ENCODE measurements at regions not wholly inside any gene's neighbourhood (a gene's known extent, or its start where the extent isn't known, plus 50 kb on each side); places are given as distances from the start of the nearest gene placed in this dataset.

GRCh38 chr5:85651731-85652130 is 966.0 kb upstream of the COX7C start:
- TF ChIP-seq CTCF (IDR thresholded peaks at IDR 0.05) (no peak), MAX (CRISPR knock-in tag; IDR thresholded peaks at IDR 0.05) (no peak), CREB1 (CRISPR knock-in tag; IDR thresholded peaks at IDR 0.05) (no peak), E2F4 (CRISPR knock-in tag; IDR thresholded peaks at IDR 0.05; ENCODE audit: borderline replicate concordance, low read depth) (no peak)
